H1 (cell line): ENCODE measurements at regions not wholly inside any gene's neighbourhood (a gene's known extent, or its start where the extent isn't known, plus 50 kb on each side); places are given as distances from the start of the nearest gene placed in this dataset.

Experiments used
- CTCF ChIA-PET: fragments of 300-600 bp; sonication (Branson Sonifier 250); formaldehyde crosslinking; loops from one replicate; lab custom pipeline; 2021; ENCODE audit not compliant: partially characterized antibody; lab: Charles Lee
- POLR2A ChIA-PET: fragments of 300-600 bp; sonication (Branson Sonifier 250); formaldehyde crosslinking; loops from one replicate; lab custom pipeline; 2021; ENCODE audit warnings: inconsistent platforms; ENCODE audit not compliant: partially characterized antibody; lab: Charles Lee
- DNase-seq, 2 experiments: peaks; one replicate each; pipeline versions ENCODE4 v3.0.0 to v3.0.0-alpha.2; 2010 to 2022; ENCODE audit warnings: low spot score in 2 of 2, low read depth in 1 of 2, mixed read lengths in 1 of 2
- FAIRE-seq: peaks from 2 replicates; lab custom pipeline; 2011; peaks lifted over from hg19 to GRCh38; lab: Jason Lieb, UNC
- H2AFZ ChIP-seq: 2 replicates; pipeline ENCODE4 v1.8.1; 2012; ENCODE audit warnings: low read length, inconsistent platforms
- H2AK5ac ChIP-seq: 2 replicates; pipeline ENCODE4 v1.6.1; 2013; ENCODE audit warnings: low read depth, low read length
- H2BK120ac ChIP-seq: replicated peaks from 2 replicates; pipeline ENCODE3; 2013; ENCODE audit warnings: low read depth, low read length, inconsistent platforms
- H2BK12ac ChIP-seq: 2 replicates; pipeline ENCODE4 v1.6.1; 2013; ENCODE audit warnings: low read depth, low read length
- H2BK15ac ChIP-seq: 2 replicates; pipeline ENCODE4 v1.6.1; 2013; ENCODE audit warnings: low read length
- H2BK20ac ChIP-seq: 2 replicates; pipeline ENCODE4 v1.6.1; 2013; ENCODE audit warnings: low read length
- H2BK5ac ChIP-seq: 2 replicates; pipeline ENCODE4 v1.6.1; 2013; ENCODE audit warnings: low read depth, low read length
- H3K14ac ChIP-seq: 2 replicates; pipeline ENCODE4 v1.6.1; 2013; ENCODE audit warnings: inconsistent platforms; ENCODE audit not compliant: insufficient read length
- H3K18ac ChIP-seq: 2 replicates; pipeline ENCODE4 v1.6.1; 2013; ENCODE audit warnings: low read length; ENCODE audit errors: extremely low read depth
- H3K23ac ChIP-seq: 2 replicates; pipeline ENCODE4 v1.6.1; 2013; ENCODE audit warnings: inconsistent platforms; ENCODE audit not compliant: insufficient read length
- H3K23me2 ChIP-seq: 2 replicates; pipeline ENCODE4 v1.6.1; 2013; ENCODE audit warnings: low read depth, low read length
- H3K27ac ChIP-seq: 2 replicates; pipeline ENCODE4 v1.6.1; 2011; ENCODE audit warnings: low read depth, low read length, inconsistent platforms
- H3K27me3 ChIP-seq, 4 experiments: replicated peaks in 1 of 4; 1 replicate in 1 of 4; 2 replicates in 3 of 4; pipeline versions ENCODE4 v1.6.1 to v1.8.1; 2011 to 2013; ENCODE audit warnings: low read length in 3 of 4, mild to moderate bottlenecking in 3 of 4, inconsistent platforms in 2 of 4, mixed read lengths in 2 of 4, moderate library complexity in 1 of 4; ENCODE audit not compliant: control insufficient read depth in 3 of 4, insufficient read depth in 3 of 4; ENCODE audit errors: extremely low read depth in 1 of 4
- H3K36me3 ChIP-seq, 4 experiments: 2 replicates each; pipeline versions ENCODE4 v1.6.1 to v1.8.1; 2011 to 2013; ENCODE audit warnings: mild to moderate bottlenecking in 4 of 4, low read length in 3 of 4, moderate library complexity in 2 of 4, control low read depth in 1 of 4, inconsistent platforms in 1 of 4; ENCODE audit not compliant: insufficient read depth in 4 of 4, control insufficient read depth in 2 of 4
- H3K4ac ChIP-seq: replicated peaks from 2 replicates; pipeline ENCODE3; 2013; ENCODE audit warnings: low read length, low read depth, mixed read lengths, inconsistent platforms; ENCODE audit not compliant: insufficient read length
- H3K4me1 ChIP-seq, 4 experiments: replicated peaks in 1 of 4; 1 replicate in 1 of 4; 2 replicates in 3 of 4; pipeline versions ENCODE4 v1.6.1 to v1.8.1; 2011 to 2013; ENCODE audit warnings: low read length in 3 of 4, inconsistent platforms in 2 of 4, mixed read lengths in 1 of 4; ENCODE audit not compliant: insufficient read depth in 4 of 4, control insufficient read depth in 3 of 4
- H3K4me2 ChIP-seq, 2 experiments: 2 replicates each; pipeline versions ENCODE4 v1.6.1 to v1.8.1; 2011 to 2013; ENCODE audit warnings: low read depth in 2 of 2, low read length in 2 of 2, control low read depth in 1 of 2, inconsistent platforms in 1 of 2, mild to moderate bottlenecking in 1 of 2; ENCODE audit not compliant: insufficient read depth in 1 of 2
- H3K4me3 ChIP-seq, 4 experiments: fragments of 200-600, 300-600 bp in 1 of 4; sonication (generic), shearing (Covaris generic), sonication (Bioruptor Twin) in 1 of 4; 2 replicates each; pipeline versions ENCODE4 v1.5.1 to v1.8.1; 2011 to 2016; ENCODE audit warnings: low read length in 4 of 4, low read depth in 3 of 4, control low read depth in 2 of 4, inconsistent platforms in 2 of 4, mild to moderate bottlenecking in 2 of 4, mixed read lengths in 1 of 4, moderate library complexity in 1 of 4; ENCODE audit not compliant: insufficient read depth in 2 of 4; ENCODE audit errors: extremely low read depth in 1 of 4
- H3K56ac ChIP-seq: replicated peaks from 2 replicates; pipeline ENCODE3; 2013; ENCODE audit warnings: low read depth, mild to moderate bottlenecking, mixed read lengths, low read length, inconsistent platforms; ENCODE audit not compliant: insufficient read length
- H3K79me1 ChIP-seq: 2 replicates; pipeline ENCODE4 v1.6.1; 2013; ENCODE audit warnings: low read depth, low read length, control low read depth
- H3K79me2 ChIP-seq, 2 experiments: 2 replicates each; pipeline versions ENCODE4 v1.6.1 to v1.8.1; 2012 to 2013; ENCODE audit warnings: low read length in 2 of 2, mild to moderate bottlenecking in 2 of 2, inconsistent platforms in 1 of 2; ENCODE audit not compliant: insufficient read depth in 2 of 2, control insufficient read depth in 1 of 2
- H3K9ac ChIP-seq, 4 experiments: replicated peaks in 1 of 4; 1 replicate in 1 of 4; 2 replicates in 3 of 4; pipeline versions ENCODE4 v1.6.1 to v1.8.1; 2011 to 2013; ENCODE audit warnings: low read depth in 3 of 4, low read length in 3 of 4, control low read depth in 2 of 4, mild to moderate bottlenecking in 2 of 4, moderate library complexity in 2 of 4, inconsistent platforms in 1 of 4; ENCODE audit errors: extremely low read depth in 1 of 4
- H3K9me3 ChIP-seq, 2 experiments: 2 replicates each; pipeline versions ENCODE4 v1.6.1 to v1.8.1; 2012 to 2013; ENCODE audit warnings: mild to moderate bottlenecking in 2 of 2, moderate library complexity in 2 of 2, control low read depth in 1 of 2, inconsistent platforms in 1 of 2, low read depth in 1 of 2, low read length in 1 of 2, mixed read lengths in 1 of 2; ENCODE audit not compliant: insufficient read depth in 2 of 2
- H4K20me1 ChIP-seq, 2 experiments: replicated peaks in 1 of 2; 2 replicates each; pipeline versions ENCODE3 to v1.8.1; 2011 to 2013; ENCODE audit warnings: inconsistent platforms in 2 of 2, low read length in 2 of 2, mild to moderate bottlenecking in 1 of 2; ENCODE audit not compliant: insufficient read depth in 2 of 2, control insufficient read depth in 1 of 2
- H4K5ac ChIP-seq: 2 replicates; pipeline ENCODE4 v1.6.1; 2013; ENCODE audit warnings: low read length, low read depth, mixed read lengths, inconsistent platforms; ENCODE audit not compliant: insufficient read length
- H4K8ac ChIP-seq: 2 replicates; pipeline ENCODE4 v1.8.0; 2013; ENCODE audit warnings: mild to moderate bottlenecking, moderate library complexity, low read length, inconsistent platforms; ENCODE audit not compliant: insufficient read depth; ENCODE audit errors: extremely low read depth
- H4K91ac ChIP-seq: replicated peaks from 2 replicates; pipeline ENCODE3; 2013; ENCODE audit warnings: low read length, mixed read lengths, inconsistent platforms; ENCODE audit not compliant: insufficient read length
- MAFK ChIP-seq: IDR thresholded peaks from 2 replicates; pipeline ENCODE4 v1.6.1; 2012; ENCODE audit warnings: low read depth, mild to moderate bottlenecking, improper control_type of control experiment, low read length
- RBBP5 ChIP-seq: IDR thresholded peaks from 2 replicates; pipeline ENCODE4 v1.7.1; 2012; ENCODE audit warnings: low read depth, mild to moderate bottlenecking, inconsistent platforms, low read length, moderate library complexity, borderline replicate concordance
- RFX5 ChIP-seq: IDR thresholded peaks from 2 replicates; pipeline ENCODE4 v1.6.1; 2011; ENCODE audit warnings: low read depth, low read length, improper control_type of control experiment, borderline replicate concordance
- RNF2 ChIP-seq: fragments of 200-900, 300-1000 bp; sonication (generic); IDR thresholded peaks from 2 replicates; pipeline ENCODE4 v1.7.1; 2016; ENCODE audit warnings: borderline replicate concordance, low read depth, mild to moderate bottlenecking, antibody characterized with exemption, low read length; ENCODE audit not compliant: poor library complexity, severe bottlenecking; ENCODE audit errors: missing control alignments
- SUZ12 ChIP-seq: fragments of 200-600 bp; sonication (generic); IDR thresholded peaks from 2 replicates; pipeline ENCODE4 v1.6.1; 2012; ENCODE audit warnings: mild to moderate bottlenecking, inconsistent platforms, low read length, moderate library complexity, mixed read lengths
- TCF12 ChIP-seq: IDR thresholded peaks from 2 replicates; pipeline ENCODE4 v1.6.1; 2011; ENCODE audit warnings: low read depth, mild to moderate bottlenecking, low read length
- TEAD4 ChIP-seq: IDR thresholded peaks from 2 replicates; pipeline ENCODE4 v1.6.1; 2012; ENCODE audit warnings: low read depth, low read length, inconsistent platforms, mixed read lengths
- WGBS, 2 experiments: shearing (Covaris generic) in 1 of 2; methylation state at CpG; one replicate each; pipeline versions ENCODE4 v1.1.6 to v1.1.7; 2013 to 2015; ENCODE audit warnings: low lambda C conversion rate in 2 of 2, mixed read lengths in 2 of 2, inconsistent platforms in 1 of 2, low coverage in 1 of 2, missing lambda C conversion rate in 1 of 2; ENCODE audit not compliant: insufficient replicate concordance in 2 of 2, insufficient coverage in 1 of 2, insufficient read length in 1 of 2; ENCODE audit errors: extremely low coverage in 1 of 2, missing lambda C conversion rate in 1 of 2; 5-methylcytosine and 5-hydroxymethylcytosine counted together
- TF ChIP-seq, protein P1 (sequence below): IDR thresholded peaks from 2 replicates; pipeline ENCODE4 v1.6.1; 2012; ENCODE audit warnings: inconsistent platforms

DNA sequence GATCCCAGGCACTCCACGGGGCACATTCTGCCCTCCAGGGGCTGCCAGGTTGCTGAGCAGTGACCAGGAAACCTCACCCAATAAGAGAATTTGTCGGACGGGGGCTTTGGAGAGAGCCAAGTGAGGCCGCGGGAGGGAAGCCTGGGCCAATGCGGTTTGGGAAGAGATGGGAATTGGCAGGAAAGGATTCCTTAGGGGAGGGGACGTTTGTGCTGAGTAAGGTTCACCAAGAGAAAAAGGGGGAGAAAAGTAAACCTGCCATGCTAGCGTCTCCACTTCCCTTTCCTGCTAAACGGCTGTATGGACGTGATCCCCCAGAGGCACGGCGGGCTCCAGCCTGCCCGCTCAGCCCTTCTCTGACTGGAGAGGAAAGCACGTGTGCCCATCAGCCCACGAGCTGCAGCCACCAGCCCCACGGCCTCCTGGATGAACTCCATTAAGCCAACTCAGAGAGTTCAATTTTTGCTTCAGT is 194.4 kb upstream of the ID2 start:
- no peak overlapping the region for H2AK5ac ChIP-seq
- no peak overlapping the region for H3K4ac ChIP-seq
- FAIRE-seq (no peak), DNase-seq (peak in 1 of 2 experiments; percentile 13)
- H2BK15ac ChIP-seq, result no peak overlapping the region
- WGBS, 2 experiments, result 77% methylated on average over 13 of the region's 16 CpGs; no CpG with 5 or more reads in 1 of the 2 experiments
- H3K56ac ChIP-seq, result no peak overlapping the region
- H3K9me3 ChIP-seq, result no peaks in the 10 kb centered on the region
- peak overlapping the region; percentile 20; the same call in 1 of the 2 replicates for H4K8ac ChIP-seq
- H2BK12ac ChIP-seq, result no peak overlapping the region; the same call in 1 of the 2 replicates
- H4K5ac ChIP-seq, result no peak overlapping the region
- no peak overlapping the region for H4K91ac ChIP-seq
- CTCF ChIA-PET, result no interaction called here
- no peak overlapping the region for H3K14ac ChIP-seq
- no peak overlapping the region for H2BK120ac ChIP-seq
- H2BK20ac ChIP-seq, result no peak overlapping the region
- no peak overlapping the region for H3K27ac ChIP-seq
- H2BK5ac ChIP-seq, result no peak overlapping the region
- no peaks in the 10 kb centered on the region for H4K20me1 ChIP-seq
- H3K4me3 ChIP-seq, result no peak overlapping the region
- H3K36me3 ChIP-seq, result no peaks in the 10 kb centered on the region
- peak overlapping the region; percentile 92; the same call in 1 of the 2 replicates for H2AFZ ChIP-seq
- H3K4me2 ChIP-seq, result no peak overlapping the region
- no peak overlapping the region for H3K9ac ChIP-seq
- no peaks in the 10 kb centered on the region for H3K79me2 ChIP-seq
- no peaks in the 10 kb centered on the region for H3K27me3 ChIP-seq
- H3K4me1 ChIP-seq, result peaks cover 0 to 8% (median 1%) of the 10 kb centered on the region in 4 experiments; a peak in 4 of 7 replicates
- H3K79me1 ChIP-seq, result no peaks in the 10 kb centered on the region
- POLR2A ChIA-PET, result interaction anchor here (1.8 kb wide), 1 partner anchor 12 kb away, joined by 5 read pairs; no protein-coding TSS in a partner anchor
- no peak overlapping the region for H3K23ac ChIP-seq
- H3K23me2 ChIP-seq, result no peaks in the 10 kb centered on the region; the same call in 1 of the 2 replicates
- peak overlapping the region; percentile 83 for H3K18ac ChIP-seq
- TF ChIP-seq TEAD4, result peak; percentile 50; the same call in 1 of the 2 replicates
- TF ChIP-seq TCF12, result no peak
- TF ChIP-seq MAFK, result peak; percentile 12; the same call in 1 of the 2 replicates
- TF ChIP-seq, protein P1, sequence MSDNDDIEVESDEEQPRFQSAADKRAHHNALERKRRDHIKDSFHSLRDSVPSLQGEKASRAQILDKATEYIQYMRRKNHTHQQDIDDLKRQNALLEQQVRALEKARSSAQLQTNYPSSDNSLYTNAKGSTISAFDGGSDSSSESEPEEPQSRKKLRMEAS, result no peak
- no peak for TF ChIP-seq SUZ12
- TF ChIP-seq RNF2, result no peak
- no peak for TF ChIP-seq RFX5
- no peak for TF ChIP-seq RBBP5
